GM12878 (cell line): ENCODE measurements at regions not wholly inside any gene's neighbourhood (a gene's known extent, or its start where the extent isn't known, plus 50 kb on each side); places are given as distances from the start of the nearest gene placed in this dataset.

ENCODE experiments used
- ETV6 ChIP-seq, 2 experiments: fragments of 450-650 bp in 1 of 2; IDR thresholded peaks in 1 of 2; conservative IDR thresholded peaks in 1 of 2; 2 replicates each; pipeline ENCODE4 v1.6.1; 2014; ENCODE audit warnings: antibody characterized with exemption in 1 of 2, borderline replicate concordance in 1 of 2, low read depth in 1 of 2, mild to moderate bottlenecking in 1 of 2, moderate library complexity in 1 of 2
- TF ChIP-seq, protein P1 (sequence below): fragments of 450-650 bp; formaldehyde crosslinking; IDR thresholded peaks from 2 replicates; pipeline ENCODE4 v1.5.0; 2022; ENCODE audit warnings: mild to moderate bottlenecking, missing genetic modification characterization

DNA sequence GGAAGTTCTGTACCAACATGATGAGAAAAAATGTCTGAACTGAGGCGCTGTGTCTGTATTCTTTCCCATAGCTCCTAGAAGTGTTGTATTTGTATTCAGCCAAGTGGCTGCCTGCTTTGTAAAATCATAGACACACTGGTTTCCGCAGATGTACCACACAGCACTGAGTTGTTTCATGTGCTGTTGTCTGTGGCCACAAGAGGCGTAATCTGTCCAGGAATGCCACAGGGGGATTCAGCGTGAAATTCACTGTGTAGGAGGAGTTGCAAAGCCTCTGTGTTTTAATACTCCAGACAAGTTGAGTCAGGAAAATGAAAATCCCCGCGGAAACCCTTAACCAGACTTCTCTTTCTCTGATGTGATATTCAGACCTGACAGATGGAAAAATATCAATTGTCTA, 462.2 kb downstream of the NSUN3 start:
- TF ChIP-seq, protein P1, sequence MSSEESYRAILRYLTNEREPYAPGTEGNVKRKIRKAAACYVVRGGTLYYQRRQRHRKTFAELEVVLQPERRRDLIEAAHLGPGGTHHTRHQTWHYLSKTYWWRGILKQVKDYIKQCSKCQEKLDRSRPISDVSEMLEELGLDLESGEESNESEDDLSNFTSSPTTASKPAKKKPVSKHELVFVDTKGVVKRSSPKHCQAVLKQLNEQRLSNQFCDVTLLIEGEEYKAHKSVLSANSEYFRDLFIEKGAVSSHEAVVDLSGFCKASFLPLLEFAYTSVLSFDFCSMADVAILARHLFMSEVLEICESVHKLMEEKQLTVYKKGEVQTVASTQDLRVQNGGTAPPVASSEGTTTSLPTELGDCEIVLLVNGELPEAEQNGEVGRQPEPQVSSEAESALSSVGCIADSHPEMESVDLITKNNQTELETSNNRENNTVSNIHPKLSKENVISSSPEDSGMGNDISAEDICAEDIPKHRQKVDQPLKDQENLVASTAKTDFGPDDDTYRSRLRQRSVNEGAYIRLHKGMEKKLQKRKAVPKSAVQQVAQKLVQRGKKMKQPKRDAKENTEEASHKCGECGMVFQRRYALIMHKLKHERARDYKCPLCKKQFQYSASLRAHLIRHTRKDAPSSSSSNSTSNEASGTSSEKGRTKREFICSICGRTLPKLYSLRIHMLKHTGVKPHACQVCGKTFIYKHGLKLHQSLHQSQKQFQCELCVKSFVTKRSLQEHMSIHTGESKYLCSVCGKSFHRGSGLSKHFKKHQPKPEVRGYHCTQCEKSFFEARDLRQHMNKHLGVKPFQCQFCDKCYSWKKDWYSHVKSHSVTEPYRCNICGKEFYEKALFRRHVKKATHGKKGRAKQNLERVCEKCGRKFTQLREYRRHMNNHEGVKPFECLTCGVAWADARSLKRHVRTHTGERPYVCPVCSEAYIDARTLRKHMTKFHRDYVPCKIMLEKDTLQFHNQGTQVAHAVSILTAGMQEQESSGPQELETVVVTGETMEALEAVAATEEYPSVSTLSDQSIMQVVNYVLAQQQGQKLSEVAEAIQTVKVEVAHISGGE (CRISPR knock-in tag), result no peak
- no peak for TF ChIP-seq ETV6 (conservative IDR thresholded peaks at IDR 0.05 in 1 of 2, IDR thresholded peaks at IDR 0.05 in 1 of 2; ENCODE audit: borderline replicate concordance in 1 of 2, low read depth in 1 of 2)
